Gastrocnemius medialis (tissue), 4 donors: ENCODE measurements at regions not wholly inside any gene's neighbourhood (a gene's known extent, or its start where the extent isn't known, plus 50 kb on each side); places are given as distances from the start of the nearest gene placed in this dataset.

ENCODE experiments used
- CTCF ChIP-seq, 5 experiments: fragments of 450-650 bp in 3 of 5; fragments of 200-600 bp in 2 of 5; sonication (generic) in 2 of 5; IDR thresholded peaks in 4 of 5; conservative IDR thresholded peaks in 1 of 5; 1 replicate in 4 of 5; 2 replicates in 1 of 5; pipeline ENCODE4 v1.5.1; 2016 to 2019; ENCODE audit warnings: antibody characterized with exemption in 5 of 5, mild to moderate bottlenecking in 3 of 5, moderate library complexity in 3 of 5
- POLR2A ChIP-seq, 2 donors: fragments of 450-650 bp; IDR thresholded peaks; one replicate each; pipeline ENCODE4 v1.6.1; 2017; ENCODE audit warnings: antibody characterized with exemption in 2 of 2, mild to moderate bottlenecking in 2 of 2, moderate library complexity in 2 of 2

GRCh38 chr5:154571325-154572035 is 93.5 kb upstream of the HAND1 start:
- no peak for TF ChIP-seq POLR2A (IDR thresholded peaks at IDR 0.05)
- no peak for TF ChIP-seq CTCF (IDR thresholded peaks at IDR 0.05 in 4 of 5, conservative IDR thresholded peaks at IDR 0.05 in 1 of 5)
